ENCODE measurements at regions not wholly inside any gene's neighbourhood (a gene's known extent, or its start where the extent isn't known, plus 50 kb on each side); places are given as distances from the start of the nearest gene placed in this dataset.

DNA sequence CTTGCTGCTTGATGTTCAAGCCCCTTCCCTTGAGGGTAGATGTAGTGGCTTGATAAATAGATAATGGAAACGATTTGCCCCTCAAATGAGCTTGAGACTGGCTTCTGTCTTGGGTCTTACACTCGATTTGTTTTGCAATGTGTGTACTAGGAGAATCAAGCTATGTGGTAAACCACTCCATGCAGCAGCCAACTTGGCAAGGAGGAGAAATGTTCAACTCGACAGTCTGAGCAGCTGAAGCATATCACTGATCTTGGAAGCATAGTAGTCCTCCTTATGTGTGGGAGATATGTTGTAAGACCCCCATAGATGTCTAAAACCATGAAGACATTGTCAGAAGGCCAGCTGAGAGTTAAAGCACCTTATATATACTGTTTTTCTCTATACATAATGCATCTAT, 125.3 kb downstream of the CCNG2 start:
- ATAC-seq (no peak), DNase-seq (ENCODE audit: low spot score) (no peak)
- H3K27me3 Mint-ChIP-seq (ENCODE audit: insufficient read depth, low read depth, poor library complexity) = peaks cover under 1% of the 10 kb centered on the region
- H3K4me1 ChIP-seq (ENCODE audit: insufficient read depth) = no peaks in the 10 kb centered on the region
- no peaks in the 10 kb centered on the region for H3K79me2 ChIP-seq (replicated peaks; ENCODE audit: insufficient read depth)
- H3K36me3 Mint-ChIP-seq (ENCODE audit: low read depth) = no peaks in the 10 kb centered on the region
- H3K9me2 ChIP-seq (ENCODE audit: insufficient read depth) = no peaks in the 10 kb centered on the region; the same call in 1 of the 2 replicates
- no peak for TF ChIP-seq CREB1 (CRISPR knock-in tag; IDR thresholded peaks at IDR 0.05; ENCODE audit: low read depth)
- TF ChIP-seq, protein P1, sequence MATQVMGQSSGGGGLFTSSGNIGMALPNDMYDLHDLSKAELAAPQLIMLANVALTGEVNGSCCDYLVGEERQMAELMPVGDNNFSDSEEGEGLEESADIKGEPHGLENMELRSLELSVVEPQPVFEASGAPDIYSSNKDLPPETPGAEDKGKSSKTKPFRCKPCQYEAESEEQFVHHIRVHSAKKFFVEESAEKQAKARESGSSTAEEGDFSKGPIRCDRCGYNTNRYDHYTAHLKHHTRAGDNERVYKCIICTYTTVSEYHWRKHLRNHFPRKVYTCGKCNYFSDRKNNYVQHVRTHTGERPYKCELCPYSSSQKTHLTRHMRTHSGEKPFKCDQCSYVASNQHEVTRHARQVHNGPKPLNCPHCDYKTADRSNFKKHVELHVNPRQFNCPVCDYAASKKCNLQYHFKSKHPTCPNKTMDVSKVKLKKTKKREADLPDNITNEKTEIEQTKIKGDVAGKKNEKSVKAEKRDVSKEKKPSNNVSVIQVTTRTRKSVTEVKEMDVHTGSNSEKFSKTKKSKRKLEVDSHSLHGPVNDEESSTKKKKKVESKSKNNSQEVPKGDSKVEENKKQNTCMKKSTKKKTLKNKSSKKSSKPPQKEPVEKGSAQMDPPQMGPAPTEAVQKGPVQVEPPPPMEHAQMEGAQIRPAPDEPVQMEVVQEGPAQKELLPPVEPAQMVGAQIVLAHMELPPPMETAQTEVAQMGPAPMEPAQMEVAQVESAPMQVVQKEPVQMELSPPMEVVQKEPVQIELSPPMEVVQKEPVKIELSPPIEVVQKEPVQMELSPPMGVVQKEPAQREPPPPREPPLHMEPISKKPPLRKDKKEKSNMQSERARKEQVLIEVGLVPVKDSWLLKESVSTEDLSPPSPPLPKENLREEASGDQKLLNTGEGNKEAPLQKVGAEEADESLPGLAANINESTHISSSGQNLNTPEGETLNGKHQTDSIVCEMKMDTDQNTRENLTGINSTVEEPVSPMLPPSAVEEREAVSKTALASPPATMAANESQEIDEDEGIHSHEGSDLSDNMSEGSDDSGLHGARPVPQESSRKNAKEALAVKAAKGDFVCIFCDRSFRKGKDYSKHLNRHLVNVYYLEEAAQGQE (IDR thresholded peaks at IDR 0.05; ENCODE audit: unreplicated experiment) = no peak
- TF ChIP-seq, protein P2, sequence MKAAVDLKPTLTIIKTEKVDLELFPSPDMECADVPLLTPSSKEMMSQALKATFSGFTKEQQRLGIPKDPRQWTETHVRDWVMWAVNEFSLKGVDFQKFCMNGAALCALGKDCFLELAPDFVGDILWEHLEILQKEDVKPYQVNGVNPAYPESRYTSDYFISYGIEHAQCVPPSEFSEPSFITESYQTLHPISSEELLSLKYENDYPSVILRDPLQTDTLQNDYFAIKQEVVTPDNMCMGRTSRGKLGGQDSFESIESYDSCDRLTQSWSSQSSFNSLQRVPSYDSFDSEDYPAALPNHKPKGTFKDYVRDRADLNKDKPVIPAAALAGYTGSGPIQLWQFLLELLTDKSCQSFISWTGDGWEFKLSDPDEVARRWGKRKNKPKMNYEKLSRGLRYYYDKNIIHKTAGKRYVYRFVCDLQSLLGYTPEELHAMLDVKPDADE (IDR thresholded peaks at IDR 0.05) = no peak
- no peak for TF ChIP-seq POLR2AphosphoS5 (IDR thresholded peaks at IDR 0.05; ENCODE audit: low read depth)
- TF ChIP-seq EZH2phosphoT487 (IDR thresholded peaks at IDR 0.05; ENCODE audit: unreplicated experiment) = no peak
- no peak overlapping the region for H3K4me2 ChIP-seq
- no peak overlapping the region for H3K4me3 ChIP-seq
- H3K4me3 Mint-ChIP-seq = no peak overlapping the region
- H3K27ac Mint-ChIP-seq = no peak overlapping the region
- H3K36me3 ChIP-seq (ENCODE audit: insufficient read depth) = no peaks in the 10 kb centered on the region
- H4K20me1 ChIP-seq (replicated peaks; ENCODE audit: insufficient read depth) = no peaks in the 10 kb centered on the region
- no peaks in the 10 kb centered on the region for H3F3A ChIP-seq (replicated peaks; ENCODE audit: low read depth)
- no peaks in the 10 kb centered on the region for H3K27me3 ChIP-seq (ENCODE audit: insufficient read depth)
- no peak overlapping the region for H3K27ac ChIP-seq (ENCODE audit: low read depth)
- H3K9me3 Mint-ChIP-seq = no peaks in the 10 kb centered on the region
- H2AFZ ChIP-seq = no peak overlapping the region
- no peaks in the 10 kb centered on the region for H3K4me1 Mint-ChIP-seq

DNA sequence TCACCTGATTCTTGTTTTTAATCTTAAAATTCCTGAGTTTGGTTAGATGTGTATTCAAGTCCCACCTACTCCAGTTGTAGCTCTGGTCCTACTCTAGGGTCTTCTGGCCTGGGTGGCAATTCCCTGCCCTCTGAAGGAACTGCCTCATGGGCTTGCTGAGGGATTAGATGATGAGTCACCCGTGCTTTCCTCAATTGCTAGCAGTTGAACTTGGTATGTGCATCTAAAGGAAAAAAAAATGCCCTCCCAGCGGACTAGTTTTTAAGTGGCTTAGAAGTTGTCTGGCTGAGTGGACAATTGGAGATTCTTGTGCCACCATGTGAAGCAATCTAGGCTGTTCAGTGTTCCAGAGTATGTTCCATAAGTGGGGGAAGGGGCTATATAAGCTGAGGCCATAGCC, 127.0 kb downstream of the CCNG2 start:
- H3K4me3 ChIP-seq = no peak overlapping the region
- H3K27ac ChIP-seq (ENCODE audit: low read depth) = no peak overlapping the region
- H3K36me3 ChIP-seq (ENCODE audit: insufficient read depth) = no peaks in the 10 kb centered on the region
- H3K79me2 ChIP-seq (replicated peaks; ENCODE audit: insufficient read depth) = no peaks in the 10 kb centered on the region
- Mint-ChIP-seq H3K27me3 (ENCODE audit: insufficient read depth, low read depth, poor library complexity) (peaks cover 3% of the 10 kb centered on the region), H3K9me3 (no peaks in the 10 kb centered on the region), H3K36me3 (ENCODE audit: low read depth) (no peaks in the 10 kb centered on the region), H3K4me1 (no peaks in the 10 kb centered on the region), H3K27ac (no peak overlapping the region), H3K4me3 (no peak overlapping the region)
- DNase-seq (ENCODE audit: low spot score) (no peak), ATAC-seq (no peak)
- no peak overlapping the region for H2AFZ ChIP-seq
- no peaks in the 10 kb centered on the region for H4K20me1 ChIP-seq (replicated peaks; ENCODE audit: insufficient read depth)
- H3K4me1 ChIP-seq (ENCODE audit: insufficient read depth) = no peaks in the 10 kb centered on the region
- peaks cover 9% of the 10 kb centered on the region for H3K9me2 ChIP-seq (ENCODE audit: insufficient read depth)
- no peaks in the 10 kb centered on the region for H3F3A ChIP-seq (replicated peaks; ENCODE audit: low read depth)
- H3K4me2 ChIP-seq = no peak overlapping the region
- no peaks in the 10 kb centered on the region for H3K27me3 ChIP-seq (ENCODE audit: insufficient read depth)
- TF ChIP-seq ZNF114 (CRISPR knock-in tag; IDR thresholded peaks at IDR 0.05) = no peak
- no peak for TF ChIP-seq JUNB (IDR thresholded peaks at IDR 0.05; ENCODE audit: unreplicated experiment)
- TF ChIP-seq STAT1 (IDR thresholded peaks at IDR 0.05; ENCODE audit: unreplicated experiment) = no peak
- TF ChIP-seq, protein P3, sequence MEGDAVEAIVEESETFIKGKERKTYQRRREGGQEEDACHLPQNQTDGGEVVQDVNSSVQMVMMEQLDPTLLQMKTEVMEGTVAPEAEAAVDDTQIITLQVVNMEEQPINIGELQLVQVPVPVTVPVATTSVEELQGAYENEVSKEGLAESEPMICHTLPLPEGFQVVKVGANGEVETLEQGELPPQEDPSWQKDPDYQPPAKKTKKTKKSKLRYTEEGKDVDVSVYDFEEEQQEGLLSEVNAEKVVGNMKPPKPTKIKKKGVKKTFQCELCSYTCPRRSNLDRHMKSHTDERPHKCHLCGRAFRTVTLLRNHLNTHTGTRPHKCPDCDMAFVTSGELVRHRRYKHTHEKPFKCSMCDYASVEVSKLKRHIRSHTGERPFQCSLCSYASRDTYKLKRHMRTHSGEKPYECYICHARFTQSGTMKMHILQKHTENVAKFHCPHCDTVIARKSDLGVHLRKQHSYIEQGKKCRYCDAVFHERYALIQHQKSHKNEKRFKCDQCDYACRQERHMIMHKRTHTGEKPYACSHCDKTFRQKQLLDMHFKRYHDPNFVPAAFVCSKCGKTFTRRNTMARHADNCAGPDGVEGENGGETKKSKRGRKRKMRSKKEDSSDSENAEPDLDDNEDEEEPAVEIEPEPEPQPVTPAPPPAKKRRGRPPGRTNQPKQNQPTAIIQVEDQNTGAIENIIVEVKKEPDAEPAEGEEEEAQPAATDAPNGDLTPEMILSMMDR (conservative IDR thresholded peaks at IDR 0.05; ENCODE audit: low read depth in 2 of 2) = no peak
- TF ChIP-seq POLR2AphosphoS5 (IDR thresholded peaks at IDR 0.05; ENCODE audit: low read depth) = no peak
- TF ChIP-seq, protein P1 (IDR thresholded peaks at IDR 0.05; ENCODE audit: unreplicated experiment) = no peak
